Activated CD8-positive, alpha-beta memory T cell treated with anti-CD3 and anti-CD28 coated beads, Interleukin-2, amount 50 U/mL, for 24 hours (primary cell): ENCODE measurements at regions not wholly inside any gene's neighbourhood (a gene's known extent, or its start where the extent isn't known, plus 50 kb on each side); places are given as distances from the start of the nearest gene placed in this dataset.
"Not testable (repeated sequence)": the region's sequence is repeated elsewhere in the genome, so short reads cannot be mapped to it uniquely, and the experiment has no call there.

Source experiments
- DNase-seq: peaks from one replicate; pipeline ENCODE4 v3.0.0-alpha.2; 2020; ENCODE audit errors: extremely low read depth

DNA sequence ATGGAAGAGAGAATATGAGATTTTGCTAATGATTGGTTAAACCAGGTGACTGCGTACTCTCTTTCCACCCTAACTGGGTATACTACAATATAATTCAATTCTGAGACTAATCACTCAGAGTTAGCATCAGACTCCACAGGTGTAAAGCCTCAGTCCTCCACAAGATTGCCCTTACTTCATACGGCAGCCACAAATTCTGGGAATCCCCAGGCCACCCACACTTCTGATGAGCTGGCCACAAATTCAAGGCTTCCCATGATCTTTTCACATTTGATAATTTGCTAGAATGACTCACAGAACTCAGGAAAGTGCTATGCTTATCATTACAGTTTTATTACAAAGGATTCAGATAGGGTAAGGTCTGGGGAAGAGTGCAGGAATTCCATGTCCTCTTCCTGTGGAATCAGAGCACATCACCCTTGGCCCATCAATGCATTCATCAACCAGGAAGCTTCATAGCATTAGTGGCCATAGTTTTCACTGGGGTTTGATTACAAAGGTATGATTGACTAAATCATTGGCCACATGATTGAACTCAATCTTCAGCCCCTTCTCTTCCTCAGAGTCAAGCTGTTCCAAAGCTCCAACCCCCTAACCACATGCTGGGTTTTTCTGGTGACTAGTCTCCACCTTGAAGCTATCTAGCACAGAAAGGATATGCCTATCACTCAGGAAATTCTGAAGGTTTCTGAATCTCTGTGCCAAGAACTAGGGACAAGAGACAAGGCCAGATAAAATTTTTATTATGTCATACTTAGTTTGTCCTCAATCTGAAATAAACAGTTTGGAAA, 131.7 kb downstream of the HHIPL2 start:
- DNase-seq = no peak

DNA sequence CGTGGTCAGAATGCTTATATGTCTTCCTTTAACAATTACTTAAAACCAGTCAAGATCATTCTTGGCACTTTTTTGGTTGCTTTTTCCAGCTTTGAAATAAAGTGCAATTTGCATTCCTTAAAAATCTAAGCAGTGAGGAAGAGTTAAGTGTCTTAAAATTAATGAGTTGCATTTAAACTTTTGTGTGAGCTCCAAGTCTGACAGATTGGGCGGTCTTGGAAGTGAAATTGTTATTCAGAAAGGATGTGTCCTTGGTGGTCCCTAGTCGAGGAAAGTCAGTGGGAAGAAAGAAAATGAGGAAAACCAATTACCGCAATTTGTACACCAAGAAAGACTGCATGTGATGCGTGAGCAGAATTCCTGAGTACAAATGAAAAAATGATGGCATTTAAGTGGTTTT, 132.5 kb downstream of the HHIPL2 start:
- no peak for DNase-seq

DNA sequence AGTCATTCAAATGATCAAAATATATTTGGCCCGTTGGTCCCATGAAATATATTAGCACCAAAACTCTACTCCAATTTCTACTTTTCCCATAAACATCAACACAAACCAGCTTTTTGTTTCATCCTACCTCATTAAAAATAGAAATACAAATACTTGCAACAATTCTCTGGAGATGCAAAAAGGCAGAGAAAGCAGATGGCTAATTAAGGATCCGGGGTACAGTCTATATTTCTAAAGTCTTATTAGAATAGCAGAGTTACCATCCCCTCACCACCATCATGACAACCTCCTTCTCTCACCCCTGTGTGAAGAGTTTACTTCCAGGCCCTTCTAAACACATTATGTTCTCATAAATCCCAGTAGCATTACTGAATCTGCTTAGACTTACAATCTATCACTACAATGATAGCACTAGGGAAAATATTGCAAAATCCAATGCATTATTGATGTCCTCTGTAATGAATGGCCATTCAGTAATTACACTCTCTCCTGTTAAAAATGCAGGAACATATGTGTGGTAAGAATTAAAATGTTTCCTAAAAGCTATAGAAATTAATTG, 133.8 kb downstream of the HHIPL2 start:
- no peak for DNase-seq

DNA sequence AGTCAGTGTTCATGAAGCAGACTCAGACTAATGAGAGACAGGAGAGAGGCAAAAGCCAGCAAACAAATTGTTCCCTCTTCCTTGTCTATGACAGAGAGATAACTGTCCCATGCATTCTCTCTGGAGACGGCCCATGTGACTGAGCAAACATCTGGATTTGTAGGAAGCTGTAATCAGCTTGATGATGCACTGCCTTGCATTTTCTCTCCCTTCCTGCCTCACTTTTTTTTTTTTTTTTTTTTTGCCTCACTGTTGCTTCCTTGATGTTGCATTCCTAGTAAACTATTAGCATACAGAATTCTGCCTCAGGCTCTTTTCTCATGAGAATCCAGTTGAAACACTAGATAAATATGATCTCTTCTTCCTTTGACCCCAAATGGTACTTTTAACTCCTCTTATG, 134.5 kb downstream of the HHIPL2 start:
- no peak for DNase-seq

DNA sequence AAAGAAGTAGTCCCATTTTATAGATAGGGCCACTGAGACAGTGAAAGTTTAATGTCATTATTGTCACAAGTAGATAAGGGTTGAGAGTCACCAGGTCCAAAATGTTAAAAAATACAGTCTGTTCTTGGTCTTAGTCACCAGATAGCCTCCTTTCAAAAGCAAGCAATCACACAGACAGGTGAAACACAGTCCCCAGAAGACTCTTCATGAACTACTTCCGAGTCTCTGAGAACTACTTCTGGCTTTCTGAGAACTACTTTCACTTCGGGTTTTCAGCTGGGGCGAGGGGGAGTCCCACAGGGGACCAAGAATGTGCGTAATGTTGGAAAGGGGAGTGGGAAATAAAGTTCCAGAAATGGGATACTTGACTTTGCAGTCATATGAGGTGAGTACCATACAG, 143.2 kb downstream of the HHIPL2 start:
- no peak for DNase-seq

DNA sequence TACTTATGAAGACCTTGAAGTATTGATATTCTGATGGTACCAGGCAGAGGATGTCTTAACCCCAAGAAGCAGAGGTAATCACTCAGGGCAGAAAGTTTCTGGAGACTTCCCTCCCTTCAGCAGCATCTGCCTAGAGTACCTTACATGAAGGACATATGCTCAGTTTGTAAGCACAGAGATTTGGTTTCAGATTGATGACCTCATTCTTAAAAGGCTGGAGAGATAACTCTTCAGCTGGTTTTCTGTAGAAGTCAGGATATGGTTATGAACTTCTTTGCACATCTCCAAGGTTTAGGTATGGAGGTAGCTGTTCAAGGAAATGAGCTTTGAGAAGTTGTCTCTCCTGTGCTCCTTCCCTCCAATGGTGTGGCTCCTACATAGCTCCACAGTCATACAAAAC, 148.7 kb downstream of the HHIPL2 start:
- no peak for DNase-seq

DNA sequence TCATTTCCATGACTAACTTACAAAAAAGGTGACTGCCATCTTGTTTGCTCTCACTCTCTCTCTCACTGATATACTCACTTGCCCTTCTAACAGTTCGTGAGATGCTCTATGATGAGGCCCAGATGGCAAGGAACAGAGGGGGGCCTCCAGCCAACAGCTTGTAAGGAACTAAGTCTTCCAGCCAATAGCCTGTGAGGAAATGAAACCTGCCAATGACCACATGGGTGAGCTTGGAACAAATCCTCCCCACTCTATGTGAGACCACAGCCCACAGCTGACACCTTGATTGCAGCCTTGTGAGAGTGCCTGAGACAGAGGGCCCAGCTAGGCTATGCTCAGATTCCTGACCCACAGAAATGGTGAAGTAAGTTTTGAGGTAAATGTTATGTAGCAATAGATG, 153.7 kb downstream of the HHIPL2 start:
- no peak for DNase-seq

DNA sequence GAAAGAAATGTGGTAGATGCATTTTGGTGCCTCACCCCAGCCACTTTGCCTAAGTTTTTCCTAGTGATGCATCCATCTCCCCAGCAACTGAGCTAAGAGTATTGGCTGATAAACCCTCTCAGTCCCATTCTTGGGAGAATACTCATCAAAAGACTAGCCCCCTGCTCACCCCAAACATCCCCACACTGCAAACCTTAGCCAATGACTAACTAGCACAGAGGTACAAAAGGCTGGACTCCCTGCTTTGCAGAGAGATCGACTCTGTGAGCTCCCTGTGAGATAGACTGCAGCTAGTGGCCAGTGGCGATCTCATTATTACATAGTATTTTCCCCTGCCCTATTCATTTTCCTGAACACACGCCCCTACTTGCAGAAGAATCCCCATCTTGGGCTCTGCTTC, 155.3 kb downstream of the HHIPL2 start:
- no peak for DNase-seq

DNA sequence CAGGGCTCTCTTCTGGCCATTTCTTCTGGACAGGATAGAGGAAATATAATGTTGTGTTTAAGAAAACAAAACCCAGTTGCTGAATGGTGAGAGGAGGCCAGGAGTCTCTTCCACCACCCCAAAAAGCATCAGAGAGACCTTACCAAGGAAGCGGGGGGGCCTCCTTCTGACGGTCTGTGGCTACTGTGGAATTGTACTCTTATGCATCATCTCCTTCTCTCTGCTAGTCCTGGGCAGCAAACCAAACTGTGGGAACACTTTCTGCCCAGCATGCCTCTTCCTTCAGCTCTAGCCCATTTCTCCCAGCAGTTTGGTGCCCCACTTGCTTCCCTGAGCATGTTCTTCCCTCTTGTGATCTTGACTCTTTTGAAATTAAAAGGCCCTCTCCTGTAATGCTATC, 157.7 kb downstream of the HHIPL2 start:
- no peak for DNase-seq

DNA sequence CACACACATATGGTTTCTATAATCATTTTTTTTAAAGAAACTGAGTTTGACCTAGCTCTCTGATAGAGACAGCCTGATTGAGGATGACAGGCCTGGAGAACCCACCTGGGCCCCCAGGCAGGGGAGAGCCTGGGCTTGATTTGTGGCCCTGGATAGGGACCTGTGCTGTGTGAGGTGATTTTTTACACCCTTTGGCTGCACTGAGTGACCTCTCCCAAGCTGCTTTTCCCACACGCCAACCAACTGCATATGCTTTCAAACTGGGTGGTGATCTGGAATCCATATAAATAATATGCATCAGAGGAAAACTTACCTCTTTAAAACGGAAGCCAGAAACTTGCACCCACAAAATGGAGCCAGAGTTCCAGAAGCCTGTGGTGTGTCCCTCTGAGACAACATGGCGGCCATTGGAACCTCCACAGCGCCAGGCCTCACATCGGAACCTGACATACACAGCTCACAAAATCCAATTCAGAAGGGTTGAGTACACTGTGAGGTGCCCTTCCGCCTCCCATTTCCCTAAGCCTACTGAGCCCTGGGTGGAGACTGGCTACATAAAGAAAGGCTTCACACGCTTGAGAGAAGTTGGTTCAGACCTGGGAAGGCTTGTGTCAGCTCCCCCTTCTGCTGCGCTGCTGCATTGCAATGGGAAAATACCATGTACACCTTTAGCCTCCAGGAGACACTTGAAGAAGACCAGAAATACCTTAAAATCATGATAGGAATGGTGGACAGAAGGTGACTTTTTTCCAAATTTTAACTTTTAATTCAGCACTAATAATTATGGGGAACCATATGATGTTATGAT, 160.7 kb downstream of the HHIPL2 start:
- no peak for DNase-seq

DNA sequence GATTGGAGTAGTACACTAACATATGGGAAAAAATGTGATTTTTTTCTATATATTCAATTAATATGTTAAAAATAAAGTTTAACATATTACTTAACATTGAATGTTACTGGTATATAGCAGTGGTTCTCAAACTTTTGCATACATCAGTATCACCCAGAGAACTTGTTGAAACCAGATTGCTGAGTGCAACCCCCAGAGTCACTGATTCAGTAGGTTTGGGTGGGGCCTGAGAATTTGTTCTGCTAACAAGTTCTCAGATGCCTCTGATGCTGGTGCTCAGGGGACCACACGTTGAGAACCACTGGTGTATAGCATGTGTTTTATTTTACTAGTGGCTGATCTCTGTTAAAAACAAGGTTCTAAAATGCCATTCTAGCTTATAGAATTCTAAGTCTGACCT, 161.9 kb downstream of the HHIPL2 start:
- no peak for DNase-seq

DNA sequence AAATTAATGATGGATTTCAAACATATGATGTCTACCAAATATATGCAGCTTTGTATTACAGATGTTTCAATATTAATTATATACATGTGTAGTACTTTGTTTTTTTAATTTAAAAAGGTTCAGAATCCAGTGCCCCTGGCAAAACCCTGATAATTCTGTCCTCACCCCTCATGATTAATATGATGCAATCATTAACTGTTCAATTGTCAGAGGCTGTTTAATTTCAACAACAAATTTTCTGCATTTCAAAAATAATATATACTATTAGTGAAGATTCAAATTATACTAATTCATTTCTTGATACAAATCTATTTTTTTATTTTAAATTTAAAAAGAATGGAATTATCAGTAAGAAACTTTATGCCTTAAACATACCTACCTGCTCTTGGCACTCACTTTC, 162.6 kb downstream of the HHIPL2 start:
- no peak for DNase-seq

DNA sequence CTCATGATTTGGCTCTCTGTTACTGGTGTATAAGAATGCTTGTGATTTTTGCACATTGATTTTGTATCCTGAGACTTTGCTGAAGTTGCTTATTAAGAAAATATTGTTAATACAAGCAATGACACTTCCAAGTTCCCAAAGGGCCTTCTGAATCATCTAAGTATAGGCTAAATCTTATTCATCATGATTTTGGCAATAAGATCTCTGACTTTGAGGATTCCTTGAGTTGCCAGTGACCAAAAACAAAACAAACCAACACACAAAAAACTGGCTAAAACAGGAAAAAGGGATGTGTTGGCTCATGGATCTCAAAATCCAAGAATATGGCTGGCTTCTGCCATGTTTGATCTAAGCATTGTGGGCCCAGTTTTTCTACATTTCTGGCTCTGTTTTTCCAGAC, 163.4 kb downstream of the HHIPL2 start:
- no peak for DNase-seq

DNA sequence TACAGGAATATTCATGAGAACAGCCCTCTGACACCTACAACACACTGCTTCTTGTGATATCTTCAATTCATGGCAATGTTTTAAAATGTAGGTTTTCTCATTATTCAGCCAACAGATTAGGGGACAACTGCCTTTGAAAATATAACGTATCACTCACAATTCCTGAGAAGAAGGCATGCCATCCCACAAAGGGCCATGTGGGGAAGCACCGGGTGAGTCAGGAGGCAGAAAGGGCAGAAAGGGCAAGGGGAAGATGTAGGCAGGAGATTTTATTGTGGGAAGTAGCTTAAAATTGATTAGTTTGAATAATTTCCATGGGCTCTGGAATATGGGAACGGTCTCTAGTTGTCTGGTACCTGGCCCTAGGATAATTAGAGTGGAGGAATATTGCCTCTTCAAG, 165.7 kb downstream of the HHIPL2 start:
- no peak for DNase-seq

DNA sequence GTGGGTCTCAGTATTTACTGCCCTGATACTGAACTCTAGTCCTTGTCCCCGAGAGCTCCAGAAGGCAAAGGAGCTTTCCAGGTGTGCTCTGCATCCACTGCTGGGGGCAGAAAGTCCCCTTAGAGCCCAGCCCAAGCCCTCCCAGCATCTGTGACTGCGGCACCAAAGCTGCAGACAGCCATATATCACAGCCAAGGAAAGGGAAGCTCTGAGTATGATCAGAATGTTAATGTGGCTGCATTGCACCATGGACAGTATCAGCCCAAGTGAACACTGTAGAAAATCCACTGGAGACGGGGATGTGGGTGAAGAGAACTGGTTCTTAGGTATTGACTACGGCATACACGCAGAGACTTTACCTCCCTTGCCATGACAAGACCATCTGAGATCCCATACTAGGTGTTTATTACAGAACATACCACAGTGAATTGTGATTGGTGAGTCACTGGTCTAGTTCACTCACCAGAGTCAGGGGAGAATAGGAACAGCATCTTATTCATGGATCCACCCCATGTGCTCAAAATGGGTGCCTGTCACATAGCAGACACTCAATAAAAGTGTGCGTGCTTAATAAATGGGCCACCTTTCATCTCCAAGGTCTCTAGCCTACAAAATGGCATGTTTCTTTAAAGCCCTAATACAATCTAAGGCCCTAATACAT, 170.3 kb downstream of the HHIPL2 start:
- DNase-seq = no peak

DNA sequence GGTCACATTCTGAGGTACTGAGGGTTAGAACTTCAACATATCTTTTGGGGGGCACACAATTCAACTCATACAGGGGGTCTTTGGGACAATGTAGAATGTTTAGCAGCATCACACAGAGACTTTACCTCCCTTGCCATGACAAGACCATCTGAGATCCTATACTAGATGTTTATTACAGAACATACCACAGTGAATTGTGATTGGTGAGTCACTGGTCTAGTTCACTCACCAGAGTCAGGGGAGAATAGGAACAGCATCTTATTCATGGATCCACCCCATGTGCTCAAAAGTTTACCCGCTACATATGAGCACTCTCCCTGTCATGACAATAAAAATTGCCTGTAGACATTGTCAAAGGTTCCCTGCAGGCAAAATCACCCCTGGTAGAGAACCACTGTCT, 171.1 kb downstream of the HHIPL2 start:
- not testable (repeated sequence) for DNase-seq

DNA sequence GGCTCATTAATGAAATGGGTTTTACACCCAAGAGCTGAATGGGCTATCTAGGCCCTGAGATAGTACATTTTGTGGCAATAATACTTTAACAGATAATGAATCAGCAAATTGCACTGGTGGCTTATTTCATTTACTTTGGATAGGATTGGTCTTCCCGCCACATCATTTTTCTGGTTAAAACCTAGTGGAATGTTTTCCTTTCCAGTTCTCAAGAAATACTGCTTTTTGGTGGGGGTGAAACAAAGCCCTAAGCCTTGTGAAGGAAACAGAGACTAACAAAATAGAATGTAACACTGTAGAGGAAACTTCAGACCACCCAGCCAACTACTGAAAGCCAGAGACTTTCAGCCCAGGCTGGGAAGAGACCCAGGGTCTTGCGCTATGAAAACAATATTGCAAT, 172.2 kb downstream of the HHIPL2 start:
- no peak for DNase-seq

DNA sequence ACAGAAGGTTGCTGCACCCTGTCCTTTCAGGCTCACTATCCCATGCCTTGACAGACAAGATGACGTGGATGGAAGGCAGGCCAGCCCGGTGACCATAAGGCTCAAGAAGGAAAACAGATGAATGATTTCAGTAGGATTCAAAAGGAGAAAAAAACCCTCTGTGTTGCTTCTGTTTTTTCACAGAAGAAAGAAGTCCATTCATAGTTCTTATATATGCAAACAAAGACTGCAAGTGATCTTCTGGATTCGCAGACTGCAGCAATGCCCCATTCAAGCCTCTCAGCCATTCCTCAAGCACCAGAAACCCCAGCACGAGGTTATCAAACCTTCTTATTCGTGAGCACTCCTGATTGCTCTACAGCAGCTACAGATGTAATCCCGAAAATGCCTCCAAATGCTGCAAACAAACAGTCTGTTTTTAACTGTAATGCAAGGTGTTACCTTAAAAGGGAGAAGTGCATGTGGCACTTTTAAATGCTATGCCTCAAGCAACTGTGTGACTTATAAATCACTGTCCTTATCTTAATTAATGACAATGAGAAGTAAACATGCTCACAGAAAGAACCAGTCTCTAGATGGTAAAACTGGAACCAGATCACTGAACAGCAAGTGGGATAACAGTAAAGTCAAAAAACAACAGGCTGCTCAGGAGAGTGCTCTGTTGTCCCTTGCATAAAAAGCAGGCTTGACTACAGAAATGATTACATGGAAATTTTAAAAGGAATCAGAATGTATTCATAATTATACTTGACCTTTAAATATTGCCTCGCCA, 173.9 kb downstream of the HHIPL2 start:
- DNase-seq = no peak

DNA sequence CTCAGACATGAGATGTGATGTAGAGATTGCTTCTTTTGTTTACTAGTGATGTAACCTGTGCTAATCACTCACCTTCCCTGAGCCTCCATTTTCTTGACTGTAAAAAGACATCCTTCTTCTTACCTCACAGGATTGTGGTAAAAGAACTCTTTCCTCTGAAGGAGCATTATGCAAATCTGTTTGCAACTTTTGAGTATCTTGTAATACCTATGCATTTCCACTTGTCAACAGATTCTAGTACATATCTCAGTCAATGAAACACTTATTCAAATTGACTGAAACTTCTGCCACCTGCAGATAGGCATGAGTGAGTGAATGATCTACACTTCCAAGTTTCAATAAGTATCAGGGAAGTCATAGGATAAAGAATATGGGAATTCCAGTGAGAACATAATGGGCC, 174.7 kb downstream of the HHIPL2 start:
- no peak for DNase-seq

DNA sequence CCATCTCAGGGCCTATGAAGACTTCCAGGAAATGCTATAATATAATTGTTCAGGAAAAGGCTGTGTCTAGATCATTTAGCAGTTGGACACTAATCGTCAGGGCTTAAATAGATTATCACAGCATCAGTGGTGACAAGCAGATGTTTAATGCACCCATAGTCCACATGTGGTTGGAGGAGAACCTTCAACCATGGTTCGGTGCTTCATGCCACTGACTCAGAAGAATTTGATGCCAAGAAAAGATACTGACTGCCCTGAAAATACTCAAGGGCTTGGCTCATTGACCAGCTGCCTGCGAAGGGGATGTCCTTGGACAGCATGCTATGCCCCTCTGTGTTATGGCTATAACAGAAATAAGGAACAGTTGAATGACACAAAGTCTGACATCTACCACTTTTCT, 175.7 kb downstream of the HHIPL2 start:
- DNase-seq = no peak

DNA sequence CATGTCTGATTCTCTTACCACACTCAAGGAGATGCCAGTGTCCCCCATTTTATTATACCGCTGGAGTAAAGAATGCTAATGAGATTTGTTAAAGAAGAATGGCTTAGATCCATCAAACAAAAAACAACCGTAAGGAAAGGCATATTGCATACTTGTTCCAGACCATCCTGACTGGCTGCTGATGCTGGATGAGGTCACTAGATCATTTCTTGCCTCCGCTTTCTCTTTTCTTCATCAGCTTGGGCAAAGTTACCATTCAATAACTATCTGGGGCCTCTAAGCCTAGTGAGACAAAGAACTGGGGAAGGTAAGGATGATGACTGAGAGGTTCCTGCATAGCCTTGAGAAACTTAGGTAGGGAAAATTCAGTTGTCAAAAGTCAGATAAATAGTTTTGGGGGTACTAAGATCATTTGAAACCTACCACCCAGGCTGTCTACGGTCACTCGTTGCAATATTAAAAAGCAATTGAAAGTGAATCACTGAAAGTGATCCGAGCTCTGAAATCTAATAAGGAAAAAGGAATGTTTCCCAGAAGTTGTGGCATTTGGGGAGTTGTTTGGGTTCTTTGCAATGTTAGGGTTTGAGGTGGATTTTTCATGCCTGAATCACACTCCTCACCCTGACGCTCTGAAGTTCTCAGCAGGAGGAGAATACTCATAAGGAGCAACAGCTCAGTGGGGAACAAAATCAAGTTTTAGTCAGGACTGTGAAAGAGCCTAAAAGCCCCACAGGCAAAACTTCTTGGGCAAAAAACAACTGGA, 176.8 kb downstream of the HHIPL2 start:
- no peak for DNase-seq
